ENCODE measurements at regions not wholly inside any gene's neighbourhood (a gene's known extent, or its start where the extent isn't known, plus 50 kb on each side); places are given as distances from the start of the nearest gene placed in this dataset.
"Not testable (repeated sequence)": the region's sequence is repeated elsewhere in the genome, so short reads cannot be mapped to it uniquely, and the experiment has no call there.

GRCh38 chr6:82553863-82554531, 190.4 kb downstream of the TPBG start:
- DNase-seq (no peak), ATAC-seq (no peak)
- Histone ChIP-seq H3K4me3 (no peak overlapping the region), H3K9me3 (no peaks in the 10 kb centered on the region), H3K4me1 (no peaks in the 10 kb centered on the region), H3K27me3 (ENCODE audit: insufficient read depth in 3 of 3, low read length in 2 of 3) (no peaks in the 10 kb centered on the region), H3K36me3 (ENCODE audit: insufficient read depth in 1 of 2, low read depth in 1 of 2) (no peaks in the 10 kb centered on the region), H3K27ac (no peak overlapping the region)
- intact Hi-C loops (cut with DNase I): no loop called here
- WGBS, 3 donors: 62 to 70% (median 65%) methylated on average over 2 of the region's 2 CpGs
- TF ChIP-seq CTCF (IDR thresholded peaks at IDR 0.05): no peak

DNA sequence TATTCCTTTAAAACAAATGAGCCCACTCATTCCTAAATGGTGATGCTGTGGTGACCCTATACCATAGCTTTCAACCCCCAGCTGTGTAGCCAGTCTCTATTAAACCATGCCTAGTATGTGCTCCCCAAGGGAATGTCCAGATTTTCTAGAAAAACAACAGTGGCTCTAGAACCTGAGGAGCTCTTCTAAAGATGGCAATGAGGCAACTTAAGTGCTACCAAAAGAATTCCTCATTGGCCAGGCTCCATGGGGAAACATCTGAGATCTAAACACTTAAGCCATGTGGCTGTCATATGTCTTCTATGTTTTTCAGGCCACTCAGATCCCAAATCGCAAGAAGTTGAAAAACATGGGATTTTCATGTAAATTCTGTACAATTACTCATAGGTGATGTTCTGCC, 191.0 kb downstream of the TPBG start:
- Histone ChIP-seq H3K9me3 (no peaks in the 10 kb centered on the region), H3K27ac (no peak overlapping the region), H3K4me1 (no peaks in the 10 kb centered on the region), H3K4me3 (no peak overlapping the region), H3K36me3 (ENCODE audit: insufficient read depth in 1 of 2, low read depth in 1 of 2) (no peaks in the 10 kb centered on the region), H3K27me3 (ENCODE audit: insufficient read depth in 3 of 3, low read length in 2 of 3) (no peaks in the 10 kb centered on the region)
- ATAC-seq: no peak
- DNase-seq: no peak
- TF ChIP-seq CTCF (IDR thresholded peaks at IDR 0.05): no peak
- intact Hi-C loops (cut with DNase I): no loop called here
- 89 to 95% (median 90%) methylated on average over 1 of the region's 1 CpG for WGBS, 3 donors

- no peak for TF ChIP-seq CTCF (IDR thresholded peaks at IDR 0.05)
- no peak for ATAC-seq
- no peak overlapping the region for H3K4me3 ChIP-seq
- H3K4me1 ChIP-seq: no peaks in the 10 kb centered on the region
- no peaks in the 10 kb centered on the region for H3K36me3 ChIP-seq (ENCODE audit: insufficient read depth in 1 of 2, low read depth in 1 of 2)
- WGBS, 3 donors: 87 to 93% (median 89%) methylated on average over 1 of the region's 1 CpG
- no peaks in the 10 kb centered on the region for H3K9me3 ChIP-seq
- H3K27me3 ChIP-seq (ENCODE audit: insufficient read depth in 3 of 3, low read length in 2 of 3): no peaks in the 10 kb centered on the region
- DNase-seq: no peak
- intact Hi-C loops (cut with DNase I): no loop called here
- H3K27ac ChIP-seq: no peak overlapping the region
Observed at GRCh38 chr6:82555801-82556200, 192.2 kb downstream of the TPBG start.

- not testable (repeated sequence) for H3K4me1 ChIP-seq; H3K36me3 ChIP-seq (ENCODE audit: insufficient read depth in 1 of 2, low read depth in 1 of 2)
- WGBS, 3 donors: 87 to 90% (median 88%) methylated on average over 17 to 20 of the region's 20 CpGs
Observed at GRCh38 chr6:82558531-82558930, 194.9 kb downstream of the TPBG start.

DNA sequence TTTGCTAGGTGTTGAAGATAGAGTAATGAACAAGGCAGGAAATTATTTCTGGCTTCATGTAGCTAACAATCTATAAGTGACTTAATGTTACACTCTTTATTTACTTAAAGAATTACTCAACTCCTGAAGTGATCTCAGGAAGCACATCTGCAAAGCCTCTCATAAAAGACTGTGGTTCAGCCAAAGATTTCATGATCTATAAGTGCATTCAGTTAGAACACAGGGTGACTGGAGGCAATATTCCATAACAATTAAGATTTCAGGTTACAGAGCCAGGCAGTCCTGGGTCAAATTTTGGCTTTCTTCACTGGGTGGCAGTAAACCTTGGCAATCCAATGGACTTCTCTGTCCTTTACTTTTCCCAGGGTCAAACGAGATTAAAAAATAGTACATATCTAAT, 204.0 kb downstream of the TPBG start:
- H3K27me3 ChIP-seq (ENCODE audit: insufficient read depth in 3 of 3, low read length in 2 of 3): no peaks in the 10 kb centered on the region
- ATAC-seq: no peak
- H3K9me3 ChIP-seq: no peaks in the 10 kb centered on the region
- intact Hi-C loops (cut with DNase I): no loop called here
- no peaks in the 10 kb centered on the region for H3K36me3 ChIP-seq (ENCODE audit: insufficient read depth in 1 of 2, low read depth in 1 of 2)
- H3K27ac ChIP-seq: no peak overlapping the region
- DNase-seq: no peak
- no peak for TF ChIP-seq CTCF (IDR thresholded peaks at IDR 0.05)
- no peak overlapping the region for H3K4me3 ChIP-seq
- no peaks in the 10 kb centered on the region for H3K4me1 ChIP-seq
- WGBS, 3 donors: 22 to 54% (median 35%) methylated on average over 1 of the region's 1 CpG

More at GRCh38 chr6:82558531-82558930, 194.9 kb downstream of the TPBG start:
- H3K27me3 ChIP-seq (ENCODE audit: insufficient read depth in 3 of 3, low read length in 2 of 3); H3K4me3 ChIP-seq; intact Hi-C loops (cut with DNase I); ATAC-seq; H3K9me3 ChIP-seq; DNase-seq; H3K27ac ChIP-seq: not testable (repeated sequence)

All from psoas muscle (tissue), 7 donors.